ENCODE measurements at regions not wholly inside any gene's neighbourhood (a gene's known extent, or its start where the extent isn't known, plus 50 kb on each side); places are given as distances from the start of the nearest gene placed in this dataset.

GRCh38 chr20:24359321-24360027, 110.0 kb upstream of the SYNDIG1 start (continued):
- TF ChIP-seq ZNF318 (IDR thresholded peaks at IDR 0.05; ENCODE audit: borderline replicate concordance in 1 of 2, low read depth in 1 of 2), result no peak
- no peak for TF ChIP-seq ZNF24 (IDR thresholded peaks at IDR 0.05)
- no peak for TF ChIP-seq PTBP1 (IDR thresholded peaks at IDR 0.05; ENCODE audit: low read depth, low read length)
- TF ChIP-seq, protein P1, sequence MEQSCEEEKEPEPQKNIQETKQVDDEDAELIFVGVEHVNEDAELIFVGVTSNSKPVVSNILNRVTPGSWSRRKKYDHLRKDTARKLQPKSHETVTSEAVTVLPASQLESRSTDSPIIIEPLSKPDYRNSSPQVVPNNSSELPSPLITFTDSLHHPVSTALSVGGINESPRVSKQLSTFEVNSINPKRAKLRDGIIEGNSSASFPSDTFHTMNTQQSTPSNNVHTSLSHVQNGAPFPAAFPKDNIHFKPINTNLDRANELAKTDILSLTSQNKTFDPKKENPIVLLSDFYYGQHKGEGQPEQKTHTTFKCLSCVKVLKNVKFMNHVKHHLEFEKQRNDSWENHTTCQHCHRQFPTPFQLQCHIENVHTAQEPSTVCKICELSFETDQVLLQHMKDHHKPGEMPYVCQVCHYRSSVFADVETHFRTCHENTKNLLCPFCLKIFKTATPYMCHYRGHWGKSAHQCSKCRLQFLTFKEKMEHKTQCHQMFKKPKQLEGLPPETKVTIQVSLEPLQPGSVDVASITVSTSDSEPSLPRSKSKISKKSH (CRISPR knock-in tag; IDR thresholded peaks at IDR 0.05), result no peak

Data from K562 (cell line).